ENCODE measurements at regions not wholly inside any gene's neighbourhood (a gene's known extent, or its start where the extent isn't known, plus 50 kb on each side); places are given as distances from the start of the nearest gene placed in this dataset.

GRCh38 chr10:36332926-36333325, 690.8 kb upstream of the FZD8 start:
- no peak for TF ChIP-seq EZH2 (IDR thresholded peaks at IDR 0.05; ENCODE audit: borderline replicate concordance, low read depth, low read length, poor library complexity, severe bottlenecking)
- TF ChIP-seq, protein P1, sequence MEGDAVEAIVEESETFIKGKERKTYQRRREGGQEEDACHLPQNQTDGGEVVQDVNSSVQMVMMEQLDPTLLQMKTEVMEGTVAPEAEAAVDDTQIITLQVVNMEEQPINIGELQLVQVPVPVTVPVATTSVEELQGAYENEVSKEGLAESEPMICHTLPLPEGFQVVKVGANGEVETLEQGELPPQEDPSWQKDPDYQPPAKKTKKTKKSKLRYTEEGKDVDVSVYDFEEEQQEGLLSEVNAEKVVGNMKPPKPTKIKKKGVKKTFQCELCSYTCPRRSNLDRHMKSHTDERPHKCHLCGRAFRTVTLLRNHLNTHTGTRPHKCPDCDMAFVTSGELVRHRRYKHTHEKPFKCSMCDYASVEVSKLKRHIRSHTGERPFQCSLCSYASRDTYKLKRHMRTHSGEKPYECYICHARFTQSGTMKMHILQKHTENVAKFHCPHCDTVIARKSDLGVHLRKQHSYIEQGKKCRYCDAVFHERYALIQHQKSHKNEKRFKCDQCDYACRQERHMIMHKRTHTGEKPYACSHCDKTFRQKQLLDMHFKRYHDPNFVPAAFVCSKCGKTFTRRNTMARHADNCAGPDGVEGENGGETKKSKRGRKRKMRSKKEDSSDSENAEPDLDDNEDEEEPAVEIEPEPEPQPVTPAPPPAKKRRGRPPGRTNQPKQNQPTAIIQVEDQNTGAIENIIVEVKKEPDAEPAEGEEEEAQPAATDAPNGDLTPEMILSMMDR (conservative IDR thresholded peaks at IDR 0.05; ENCODE audit: low read depth, low read length), result no peak

Data from A673 (cell line).